NCI-H1417 treated with DMSO at 0.1 percent for 48 hours (cell line): ENCODE measurements at regions not wholly inside any gene's neighbourhood (a gene's known extent, or its start where the extent isn't known, plus 50 kb on each side); places are given as distances from the start of the nearest gene placed in this dataset.

Experiments
- DNase-seq: peaks from one replicate; lab custom pipeline; 2025; lab: John Stamatoyannopoulos, UW

DNA sequence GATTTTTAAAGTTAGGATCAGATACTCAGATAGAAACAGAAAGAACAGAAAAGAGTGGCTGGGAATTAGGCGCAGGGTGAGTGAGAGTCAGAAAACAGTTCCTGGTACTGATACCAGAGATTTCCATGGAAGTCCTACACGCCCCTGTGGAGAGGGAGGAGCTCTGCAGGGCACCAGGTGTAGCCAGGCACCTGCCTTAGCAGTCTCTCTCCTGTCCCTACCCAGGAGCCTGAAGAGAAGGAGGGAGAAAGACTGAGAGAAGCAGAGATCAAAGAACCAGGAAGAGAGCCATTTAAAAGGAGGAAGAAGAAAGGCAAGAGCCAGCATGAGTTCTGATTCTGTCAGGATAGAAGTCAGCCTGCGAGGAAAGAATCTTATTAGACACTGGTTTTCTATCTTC is 65.0 kb downstream of the CBLN1 start:
- no peak for DNase-seq

- no peak for DNase-seq
These were observed 68.0 kb downstream of the CBLN1 start for GRCh38 chr16:49213594-49213993.

DNA sequence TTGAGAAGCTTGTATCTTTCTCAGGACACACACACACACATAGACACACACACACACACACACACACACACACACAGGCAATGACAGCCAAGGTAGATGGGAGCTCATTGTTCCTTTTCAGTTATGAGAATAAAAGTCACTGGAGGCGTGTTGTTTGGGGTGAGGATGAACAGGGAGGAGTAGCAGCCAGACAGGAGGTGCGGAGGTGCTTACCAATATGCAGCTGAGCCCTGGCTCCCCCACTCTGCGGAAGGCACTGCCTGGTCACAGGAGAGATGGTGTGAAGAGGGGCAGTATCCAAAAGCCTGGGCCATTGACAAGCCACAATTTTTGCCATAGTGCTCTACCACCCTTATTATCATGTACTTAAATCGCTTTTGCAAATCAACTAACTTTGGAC is 77.4 kb downstream of the CBLN1 start:
- DNase-seq: no peak

GRCh38 chr16:49203361-49203760 is 78.3 kb downstream of the CBLN1 start:
- DNase-seq: no peak

DNA sequence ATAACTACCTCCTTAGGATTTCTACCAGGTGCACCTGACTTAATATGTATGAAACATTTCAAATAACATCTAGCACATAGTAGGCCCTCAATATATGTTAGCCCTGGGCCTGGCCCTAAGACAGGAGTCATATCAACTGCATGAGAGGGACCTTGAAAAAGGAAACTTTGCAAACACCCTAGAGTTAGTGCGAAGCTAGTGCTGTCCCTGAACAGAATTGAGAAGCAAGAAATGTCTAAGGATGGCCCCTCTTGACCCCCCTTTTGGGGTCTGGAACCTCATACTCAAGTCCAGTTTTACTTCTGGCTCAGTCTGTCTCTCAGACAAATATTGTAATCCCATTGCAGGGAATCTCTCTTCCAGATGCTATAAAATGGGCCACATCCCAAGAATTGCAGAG is 80.5 kb downstream of the CBLN1 start:
- DNase-seq: no peak

DNA sequence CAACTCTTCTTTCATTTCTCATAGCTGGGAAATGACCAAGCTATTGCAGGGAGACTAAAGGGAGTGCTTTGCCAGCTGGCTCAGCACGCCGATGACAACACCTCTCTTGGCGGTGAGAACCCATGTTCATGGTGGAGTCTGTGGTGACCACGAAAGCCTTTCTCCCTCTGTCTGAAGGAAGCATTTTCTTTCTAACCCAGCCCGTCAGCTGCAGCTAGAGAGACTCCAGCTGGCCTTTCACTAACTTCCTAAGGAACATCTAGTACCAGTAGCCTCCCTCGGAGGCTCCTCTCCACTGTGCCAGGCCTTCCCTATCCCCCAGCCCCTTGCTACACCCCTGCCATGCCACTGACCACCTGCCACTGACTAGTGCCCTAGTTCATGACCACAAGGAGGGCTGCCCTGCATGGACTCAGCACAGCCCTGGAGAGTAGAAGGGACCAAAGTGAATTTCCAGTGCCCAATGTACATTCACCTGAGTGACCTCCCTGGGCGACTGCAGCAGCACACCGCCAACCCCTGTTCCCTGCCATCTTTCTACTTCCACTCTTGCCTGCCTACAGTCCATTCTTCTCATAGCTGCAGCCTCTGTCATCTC is 81.3 kb downstream of the CBLN1 start:
- DNase-seq: no peak

- no peak for DNase-seq
These were observed 86.4 kb downstream of the CBLN1 start for GRCh38 chr16:49195237-49195548.

DNA sequence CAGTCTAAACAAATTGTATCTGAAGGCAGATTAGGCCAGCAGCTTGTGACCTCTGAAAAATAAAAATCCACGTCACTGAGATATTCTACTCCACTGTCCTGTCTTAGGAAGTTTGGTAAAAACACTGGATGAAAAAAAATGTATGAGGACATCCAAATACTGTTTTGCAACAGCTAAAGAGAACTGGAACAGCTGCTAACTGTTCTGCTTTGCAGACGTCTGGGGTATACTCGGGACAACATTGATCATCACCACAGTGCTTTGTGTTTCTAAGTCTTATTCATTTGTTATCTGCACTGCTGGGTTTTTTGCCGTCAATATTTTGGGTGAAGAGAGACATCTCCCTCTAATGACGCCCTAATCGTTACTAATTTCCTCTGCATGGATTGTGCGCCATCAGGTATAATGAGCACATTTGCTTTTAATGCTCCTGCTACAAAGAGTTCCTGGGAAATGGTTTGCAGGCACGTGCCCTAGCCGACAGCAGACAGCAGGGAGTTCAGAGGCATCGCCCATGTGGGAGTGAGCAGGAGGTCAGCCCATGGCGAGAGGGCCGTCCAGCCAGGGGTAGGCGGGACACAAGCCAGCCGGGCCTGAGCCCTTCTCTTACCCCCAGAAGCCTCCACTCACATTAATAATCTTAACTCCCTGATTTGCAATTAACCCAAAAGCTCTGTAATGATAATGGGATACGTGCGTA is 87.0 kb downstream of the CBLN1 start:
- DNase-seq: no peak

DNA sequence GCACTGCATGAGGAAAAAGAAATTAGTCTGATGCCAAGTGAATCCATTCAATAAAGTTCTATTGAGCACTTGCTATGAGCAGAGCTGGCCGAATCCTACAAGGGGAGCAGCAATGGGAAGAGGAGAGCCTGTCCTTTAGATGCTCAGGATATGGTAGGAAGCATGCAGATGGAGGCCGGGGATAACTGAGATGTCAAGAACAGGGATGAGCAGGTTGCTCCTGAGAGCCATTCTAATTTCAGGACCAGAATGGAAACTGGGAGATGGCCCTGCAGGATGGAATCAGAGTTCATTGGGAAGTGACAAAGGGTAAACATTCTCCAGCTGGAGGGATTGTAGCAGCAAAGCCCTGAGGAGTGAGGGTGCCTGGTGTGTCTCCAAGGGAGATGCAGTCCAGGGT is 88.0 kb downstream of the CBLN1 start:
- DNase-seq: no peak

DNA sequence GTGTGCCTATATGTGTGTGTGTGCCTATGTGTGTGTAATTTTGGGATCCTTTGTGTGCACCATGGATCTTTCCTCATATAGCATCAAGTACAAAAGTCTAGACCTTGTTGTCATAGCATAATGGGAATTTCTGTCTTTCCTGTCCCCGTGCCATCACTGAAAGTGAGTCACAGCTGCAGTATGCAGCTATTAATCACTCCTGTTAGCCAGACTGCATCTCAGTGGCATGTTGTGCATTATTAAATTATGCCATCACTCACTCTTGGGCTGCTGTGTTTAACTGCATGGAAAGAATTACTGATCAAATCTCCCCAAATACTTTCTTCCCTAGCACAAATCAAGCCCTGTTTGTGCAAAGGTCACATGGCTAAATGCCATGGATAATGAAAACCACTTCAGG is 92.4 kb downstream of the CBLN1 start:
- DNase-seq: no peak

- DNase-seq: no peak
These were observed 97.7 kb downstream of the CBLN1 start for GRCh38 chr16:49183911-49184310.

DNA sequence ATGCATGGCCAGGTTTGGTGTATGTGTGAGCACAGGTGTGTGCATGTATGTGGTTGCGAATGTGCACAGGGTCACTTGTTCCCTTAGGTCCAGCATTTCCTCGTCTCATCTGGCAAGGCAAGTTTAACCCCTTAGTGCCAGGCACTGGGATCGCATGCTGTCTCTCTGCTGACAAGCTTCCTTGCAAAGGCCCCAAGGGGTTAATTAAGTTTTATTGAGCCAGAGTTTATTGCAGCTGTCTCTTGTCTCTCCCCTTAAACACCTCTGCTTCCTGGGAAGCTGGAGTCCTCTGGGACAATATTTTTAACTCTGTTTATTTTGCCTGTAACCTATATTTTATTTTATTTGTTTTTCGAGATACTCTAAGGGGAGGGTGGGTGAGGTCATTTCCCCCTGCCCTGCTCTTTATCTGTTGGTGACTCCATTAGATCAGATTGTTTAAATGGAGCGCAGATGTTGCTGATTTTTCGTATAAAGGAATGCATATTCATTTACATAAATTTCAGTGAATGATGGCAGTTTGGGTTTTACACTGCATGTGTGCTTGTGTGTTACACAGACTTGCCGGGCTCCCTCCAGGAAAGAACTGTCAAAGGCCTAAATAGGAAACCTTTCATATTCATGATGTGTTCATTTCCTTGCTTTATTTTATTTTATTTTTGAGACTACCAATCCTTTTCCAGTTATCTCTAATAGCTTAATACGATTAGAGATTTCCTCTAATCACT is 99.7 kb downstream of the CBLN1 start:
- no peak for DNase-seq

- no peak for DNase-seq
These were observed 101.8 kb downstream of the CBLN1 start for GRCh38 chr16:49179714-49180330.

DNA sequence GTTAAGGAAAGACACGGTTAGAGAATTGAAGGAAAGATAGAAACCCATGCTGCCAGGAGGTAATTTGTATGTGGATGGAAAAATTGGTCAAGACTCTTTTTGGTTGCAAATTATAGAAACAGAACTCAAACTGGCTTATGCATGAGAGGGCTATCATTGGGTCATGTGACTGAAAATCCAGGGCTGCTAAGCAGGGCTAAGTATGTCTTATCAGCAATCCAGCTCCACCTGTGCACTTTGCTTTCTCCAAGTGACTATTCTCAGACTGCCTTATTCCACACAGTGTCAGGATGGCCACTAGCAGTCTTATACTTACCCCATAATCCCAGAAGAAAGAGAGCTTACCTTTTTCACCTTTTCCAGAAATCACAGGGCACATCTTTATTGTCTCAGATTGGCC is 113.5 kb downstream of the CBLN1 start:
- no peak for DNase-seq

DNA sequence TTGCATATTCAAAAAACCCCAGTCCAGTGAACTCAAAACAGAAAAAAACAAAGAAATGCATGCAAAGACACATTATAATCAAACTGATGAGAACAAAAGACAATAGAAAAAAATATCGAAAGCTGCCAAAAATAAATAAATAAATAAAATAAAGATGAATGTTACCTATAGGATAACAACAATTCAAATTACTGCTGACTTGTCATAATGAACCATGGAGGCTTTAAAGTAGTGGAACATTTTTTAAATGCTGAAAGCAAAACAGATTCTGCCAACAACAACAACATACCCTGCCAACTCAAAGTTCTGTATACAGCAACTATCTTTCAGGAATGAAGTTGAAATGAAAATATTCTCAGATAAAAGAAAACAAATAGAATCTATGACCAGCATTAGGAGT is 116.6 kb downstream of the CBLN1 start:
- no peak for DNase-seq

DNA sequence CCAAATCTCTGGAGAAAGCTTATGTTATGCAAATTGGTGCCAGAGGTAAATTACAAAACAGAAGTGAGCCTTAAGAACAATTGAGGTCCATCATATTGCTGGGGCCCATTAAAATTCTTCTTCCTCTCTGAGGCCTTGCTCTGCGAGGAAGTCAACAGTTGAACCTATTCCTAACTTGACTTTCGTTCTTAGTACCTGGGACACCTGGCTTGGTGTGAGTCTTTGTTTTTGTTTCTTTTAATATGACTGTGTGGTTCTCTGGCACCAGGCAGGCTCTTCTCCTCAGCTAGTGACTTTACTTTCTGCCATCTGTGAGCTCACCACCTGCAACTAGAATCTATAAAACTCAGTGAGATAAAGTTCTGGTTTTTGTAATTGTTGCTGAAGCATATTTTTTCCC is 120.4 kb downstream of the CBLN1 start:
- DNase-seq: no peak

DNA sequence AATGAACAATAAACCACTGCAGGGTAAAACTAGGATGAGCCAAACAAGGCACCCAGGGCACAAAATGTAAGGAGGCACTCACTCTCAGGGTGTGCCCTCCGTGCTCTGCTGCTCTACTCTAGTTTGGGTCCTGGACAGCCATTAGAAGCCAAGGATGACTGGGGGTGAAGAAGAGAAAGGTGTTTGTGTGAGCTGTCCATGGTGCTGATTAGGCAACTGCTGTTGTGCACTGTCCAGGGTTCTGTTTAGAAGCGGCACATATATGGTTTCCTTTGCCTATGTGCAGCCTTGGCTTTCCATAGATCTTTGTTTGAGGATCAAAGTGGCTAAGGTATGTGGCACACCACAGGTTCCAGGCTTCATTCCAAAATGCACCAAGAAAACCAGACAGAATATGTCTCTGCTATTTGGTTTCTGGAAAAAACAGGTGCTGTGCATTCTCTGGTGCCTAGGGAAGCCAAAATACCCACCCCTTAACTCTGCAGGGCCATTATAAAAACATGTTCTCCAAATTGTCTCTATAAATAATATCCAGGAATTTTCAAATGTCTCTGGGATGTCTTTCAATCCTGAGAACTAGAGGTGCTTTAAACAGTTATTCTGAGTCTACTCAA is 123.5 kb downstream of the CBLN1 start:
- DNase-seq: no peak

- DNase-seq: no peak
These were observed 131.3 kb downstream of the CBLN1 start for GRCh38 chr16:49150341-49150740.

- DNase-seq: no peak
These were observed 133.2 kb downstream of the CBLN1 start for GRCh38 chr16:49148410-49148809.

DNA sequence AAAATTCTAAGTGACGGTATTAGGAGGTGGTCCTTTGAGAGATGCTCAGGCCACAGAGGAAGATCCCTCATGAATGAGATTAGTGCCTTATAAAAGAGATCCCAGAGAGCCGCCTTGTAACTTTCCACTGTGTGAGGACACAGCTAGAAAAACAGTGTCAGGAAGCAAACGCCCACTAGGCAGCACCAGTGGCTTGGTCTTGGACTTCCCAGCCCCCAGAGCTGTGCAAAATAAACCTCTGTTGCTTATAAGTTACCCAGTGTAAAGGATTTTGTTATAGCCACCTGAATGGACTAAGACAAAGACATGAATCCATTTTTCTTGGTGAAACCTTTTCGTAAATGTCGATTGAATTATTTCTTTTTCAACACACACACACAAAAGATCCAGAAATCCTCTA is 141.0 kb downstream of the CBLN1 start:
- DNase-seq: no peak

DNA sequence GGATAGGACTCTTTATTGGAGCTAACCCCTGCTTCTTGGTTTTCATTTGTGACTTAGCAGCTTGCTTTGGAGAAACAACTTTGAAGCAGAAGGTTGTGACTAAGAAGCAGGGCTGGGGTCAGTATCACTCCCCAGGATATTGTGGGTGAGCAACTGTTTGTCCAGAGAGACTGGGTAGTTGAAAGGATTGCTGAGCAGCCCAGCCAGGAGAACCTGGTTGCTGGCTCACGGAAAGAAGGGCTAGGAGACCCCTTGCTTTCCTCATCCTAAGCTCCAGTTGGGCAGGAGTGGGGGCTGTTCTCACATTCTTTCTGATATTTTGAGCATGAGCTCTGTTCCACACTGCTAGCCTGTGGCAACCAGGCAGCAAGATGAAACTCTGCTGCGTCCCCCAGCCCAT is 151.2 kb downstream of the CBLN1 start:
- DNase-seq: no peak

DNA sequence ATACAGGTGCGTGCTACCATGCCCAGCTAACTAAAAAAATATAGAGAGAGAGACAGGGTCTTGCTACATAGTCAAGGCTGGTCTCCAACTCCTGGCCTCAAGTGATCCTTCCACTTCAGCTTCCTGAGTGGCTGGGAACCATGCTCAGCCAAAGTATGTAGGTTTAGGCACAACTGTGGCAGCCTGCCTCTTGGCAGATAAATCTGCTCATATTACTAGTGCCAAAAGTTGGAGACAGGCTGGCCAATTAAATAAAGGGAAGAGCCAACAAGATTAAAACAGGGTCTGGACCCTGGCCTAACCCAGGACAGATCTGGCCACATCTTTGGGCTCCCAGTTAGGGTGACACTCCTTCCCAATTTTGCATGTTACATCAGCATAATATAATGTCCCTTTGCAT is 151.7 kb downstream of the CBLN1 start:
- DNase-seq: no peak

DNA sequence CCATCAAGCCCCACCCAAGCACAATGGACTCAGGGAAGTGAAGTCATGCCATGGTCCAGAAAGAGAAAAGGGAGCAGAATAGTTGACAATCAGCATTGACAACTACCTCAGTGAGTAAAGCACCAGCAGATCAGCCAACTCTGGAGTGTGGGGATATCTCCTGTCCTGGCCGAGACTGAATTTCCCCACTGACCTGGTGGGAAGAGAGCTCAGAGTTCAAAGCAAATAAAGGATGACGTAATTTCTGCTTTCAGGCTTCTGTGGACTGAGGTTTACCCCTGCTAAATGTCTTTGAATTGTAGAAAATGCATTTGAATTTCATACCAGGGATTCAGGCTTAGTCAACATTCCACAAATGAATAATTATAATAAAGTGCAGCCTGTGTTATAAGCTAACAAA is 152.9 kb downstream of the CBLN1 start:
- no peak for DNase-seq
